NCI-H524 treated with DMSO at 0.1 percent for 48 hours (cell line): ENCODE measurements at regions not wholly inside any gene's neighbourhood (a gene's known extent, or its start where the extent isn't known, plus 50 kb on each side); places are given as distances from the start of the nearest gene placed in this dataset.

Experiments used
- DNase-seq: peaks from one replicate; lab custom pipeline; 2025; lab: John Stamatoyannopoulos, UW

DNA sequence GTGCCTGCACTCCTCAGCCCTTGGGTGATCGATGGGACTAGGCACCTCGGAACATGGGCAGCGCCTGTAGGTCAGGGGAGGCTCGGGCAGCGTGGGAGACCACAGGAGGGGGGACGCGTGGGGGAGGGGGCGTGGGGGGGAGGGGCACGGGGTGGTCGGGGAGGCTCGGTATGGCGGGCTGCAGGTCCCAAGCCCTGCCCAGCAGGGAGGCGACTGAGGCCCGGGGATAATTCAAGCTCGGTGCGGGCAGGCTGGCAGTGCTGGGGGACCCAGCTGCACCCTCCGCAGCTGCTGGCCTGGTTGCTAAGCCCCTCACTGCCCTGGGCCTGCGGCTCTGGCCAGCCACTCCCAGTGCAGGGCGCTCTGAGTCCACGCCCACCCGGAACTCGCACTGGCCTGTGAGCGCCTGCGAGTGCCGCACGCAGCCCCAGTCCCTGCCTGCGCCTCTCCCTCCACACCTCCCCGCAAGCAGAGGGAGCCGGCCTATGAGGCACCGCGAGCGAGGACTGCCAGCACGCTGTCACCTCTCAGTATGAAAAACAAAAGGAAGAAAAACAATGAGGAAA is 1698.3 kb upstream of the RAG2 start:
- DNase-seq: no peak

DNA sequence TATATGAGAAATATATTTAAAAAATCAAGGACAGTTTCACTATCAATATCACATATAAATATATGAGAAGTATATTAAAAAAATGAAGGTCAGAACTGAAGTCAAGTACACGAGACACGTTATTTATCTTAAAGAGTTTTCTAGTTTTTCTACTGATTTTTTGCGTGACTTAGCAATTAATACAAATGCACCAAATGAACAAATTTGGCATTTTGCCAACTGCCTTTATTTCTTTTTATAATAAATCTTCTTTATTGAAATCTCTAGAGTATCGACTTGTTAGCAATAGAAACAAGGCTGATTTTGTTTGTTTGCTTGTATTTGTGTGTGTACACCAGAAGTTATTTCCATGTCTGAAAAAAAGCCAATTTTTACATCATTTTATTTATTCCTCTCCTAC is 1684.7 kb upstream of the RAG2 start:
- DNase-seq: no peak

DNA sequence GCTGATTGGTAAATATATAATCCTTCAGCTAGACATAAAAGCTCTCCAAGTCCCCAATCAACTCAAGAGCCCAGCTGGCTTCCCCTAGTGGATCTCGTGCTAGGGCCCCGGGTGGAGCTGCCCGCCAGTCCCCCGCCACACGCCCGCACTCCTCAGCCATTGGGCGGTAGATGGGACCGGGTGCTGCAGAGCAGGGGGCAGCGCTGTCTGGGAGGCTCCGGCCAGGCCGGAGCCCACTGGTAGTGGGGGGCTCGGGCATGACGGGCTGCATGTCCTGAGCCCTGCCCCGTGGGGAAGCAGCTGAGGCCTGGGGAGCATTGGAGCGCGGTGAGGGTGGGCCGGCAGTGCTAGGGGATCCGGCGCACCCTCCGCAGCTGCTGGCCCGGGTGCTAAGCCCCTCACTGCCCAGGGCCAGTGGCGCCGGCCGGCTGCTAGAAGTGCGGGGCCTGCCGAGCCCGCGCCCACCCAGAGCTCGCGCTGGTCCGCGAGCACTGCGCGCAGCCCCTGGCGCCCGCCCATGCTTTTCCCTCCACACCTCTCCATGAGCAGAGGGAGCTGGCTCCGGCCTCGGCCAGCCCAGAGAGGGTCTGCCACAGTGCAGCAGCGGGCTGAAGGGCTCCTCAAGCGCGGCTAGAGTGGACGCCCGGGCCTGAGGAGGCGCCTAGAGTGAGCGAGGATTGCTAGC is 1680.6 kb upstream of the RAG2 start:
- DNase-seq: no peak

DNA sequence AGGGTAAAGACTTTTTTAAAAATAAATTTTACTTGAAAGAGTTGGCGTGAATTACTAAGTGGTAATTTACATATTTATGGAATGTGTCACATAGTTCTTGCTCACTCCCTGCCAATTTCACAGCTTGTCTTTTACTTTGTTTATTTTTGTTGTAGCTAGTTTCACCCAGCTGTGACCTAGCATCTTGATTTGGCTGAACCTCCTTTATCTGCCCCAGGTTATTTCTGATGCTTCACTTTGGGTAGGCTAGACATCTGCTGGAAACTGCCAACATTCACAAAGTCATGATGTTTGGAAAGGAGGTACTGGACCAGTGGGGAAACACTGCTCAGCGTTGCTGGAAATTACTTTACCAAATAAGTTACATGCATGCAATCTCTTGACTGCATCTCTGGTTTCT is 1676.0 kb upstream of the RAG2 start:
- no peak for DNase-seq

DNA sequence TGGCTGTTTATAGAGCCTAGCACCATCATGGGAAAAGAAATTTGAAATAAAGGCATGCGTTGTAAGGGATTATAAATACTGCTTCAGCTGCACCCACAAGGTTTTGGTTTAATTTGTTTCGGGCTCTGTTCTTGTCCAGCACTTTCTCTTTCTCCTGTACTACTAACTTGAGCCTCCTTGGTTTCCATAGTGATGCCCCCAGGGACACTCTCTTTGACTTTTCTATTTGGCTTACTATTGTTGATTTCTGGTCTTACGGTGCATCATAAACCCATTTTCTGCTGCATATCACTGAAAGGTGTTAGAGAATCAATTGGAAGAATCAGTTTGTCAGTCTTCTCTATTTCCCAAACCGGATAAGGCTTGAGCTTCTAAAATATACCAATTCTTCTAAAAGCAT is 1674.3 kb upstream of the RAG2 start:
- no peak for DNase-seq

DNA sequence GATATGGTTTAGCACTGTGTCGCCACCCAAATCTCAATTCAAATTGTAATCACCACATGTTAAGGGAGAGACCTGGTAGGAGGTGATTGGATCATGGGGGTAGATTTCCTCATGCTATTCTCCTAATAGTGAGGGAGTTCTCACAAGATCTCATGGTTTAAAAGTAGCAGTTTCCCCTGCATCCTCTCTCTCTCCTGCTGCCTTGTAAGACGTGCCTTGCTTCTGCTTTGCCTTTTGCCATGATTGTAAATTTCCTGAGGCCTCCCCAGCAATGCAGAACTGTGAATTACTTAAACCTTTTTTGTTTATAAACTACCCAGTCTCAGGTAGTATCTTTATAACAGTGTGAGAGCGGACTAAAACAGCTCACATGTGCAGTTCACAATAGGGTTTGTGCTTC is 1668.7 kb upstream of the RAG2 start:
- no peak for DNase-seq

DNA sequence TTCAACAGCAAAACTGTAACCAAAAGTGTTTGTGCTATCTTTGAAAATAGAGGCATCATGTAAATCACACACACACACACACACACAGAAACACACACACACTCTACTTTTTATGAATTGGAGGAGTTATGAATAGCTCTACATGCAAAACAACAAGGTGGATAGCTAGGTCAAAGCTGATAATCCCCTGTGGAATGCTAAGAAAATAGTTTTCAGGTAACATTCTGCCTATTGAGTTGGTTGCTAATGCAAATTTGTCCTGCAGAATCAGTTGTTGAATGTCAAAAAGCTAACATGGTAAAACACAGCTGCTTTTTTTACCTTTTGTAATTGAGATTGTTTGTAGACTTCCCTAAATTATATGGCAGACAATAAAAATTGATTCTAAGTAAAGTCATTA is 1658.4 kb upstream of the RAG2 start:
- DNase-seq: no peak

DNA sequence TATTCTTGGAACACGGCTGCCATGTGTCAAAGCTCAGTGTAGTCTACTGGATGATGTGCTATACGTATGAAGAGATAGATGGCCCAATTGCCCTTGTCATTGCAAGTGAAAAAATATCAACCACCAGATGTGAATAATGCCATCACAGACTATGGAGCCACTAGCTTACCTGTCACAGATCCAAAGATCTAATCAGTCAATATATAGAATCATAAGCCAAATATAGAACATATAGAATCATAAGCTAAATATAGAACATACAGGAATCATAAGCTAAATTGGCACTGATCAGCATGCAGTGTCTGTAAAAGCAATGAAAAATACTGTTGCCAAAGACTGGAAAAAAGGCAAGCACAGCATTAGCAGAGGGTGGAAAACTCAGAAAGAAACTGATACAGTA is 1656.9 kb upstream of the RAG2 start:
- no peak for DNase-seq

DNA sequence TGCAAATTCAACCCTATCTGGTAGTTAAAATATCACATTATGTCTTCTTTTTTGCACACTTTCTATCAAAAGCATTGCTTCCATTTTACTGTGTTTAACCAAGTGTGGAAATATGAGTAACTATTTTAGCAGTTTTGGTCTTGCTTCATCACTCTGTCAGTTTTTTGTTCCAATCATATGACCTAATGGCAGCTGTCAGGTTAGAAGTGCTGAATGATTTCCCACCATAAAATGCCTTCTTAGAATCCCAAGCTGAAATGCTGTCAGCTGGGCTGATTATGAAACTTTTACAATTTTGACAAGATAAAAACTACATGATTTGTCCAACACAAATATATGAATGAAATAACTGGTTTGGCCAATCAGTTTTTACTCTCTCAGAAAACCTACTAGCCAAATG is 1654.6 kb upstream of the RAG2 start:
- no peak for DNase-seq

DNA sequence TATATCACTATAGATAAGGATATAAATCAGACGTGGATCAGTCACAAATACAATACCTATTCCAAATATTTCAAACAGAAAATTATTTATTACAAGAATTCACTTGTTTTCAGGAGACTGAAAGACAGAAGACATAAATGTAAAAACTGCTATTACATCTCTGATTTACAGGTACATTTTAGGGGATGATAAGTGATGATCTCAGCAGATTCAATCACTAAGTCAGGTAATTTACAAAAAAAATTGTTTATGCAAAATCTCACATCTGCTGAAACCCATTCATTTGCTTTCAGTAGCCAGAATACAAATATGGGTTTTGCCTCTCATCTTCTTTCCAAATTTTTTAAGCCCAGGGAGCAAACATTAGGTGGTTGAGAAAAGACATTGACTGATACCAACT is 1648.4 kb upstream of the RAG2 start:
- DNase-seq: no peak

DNA sequence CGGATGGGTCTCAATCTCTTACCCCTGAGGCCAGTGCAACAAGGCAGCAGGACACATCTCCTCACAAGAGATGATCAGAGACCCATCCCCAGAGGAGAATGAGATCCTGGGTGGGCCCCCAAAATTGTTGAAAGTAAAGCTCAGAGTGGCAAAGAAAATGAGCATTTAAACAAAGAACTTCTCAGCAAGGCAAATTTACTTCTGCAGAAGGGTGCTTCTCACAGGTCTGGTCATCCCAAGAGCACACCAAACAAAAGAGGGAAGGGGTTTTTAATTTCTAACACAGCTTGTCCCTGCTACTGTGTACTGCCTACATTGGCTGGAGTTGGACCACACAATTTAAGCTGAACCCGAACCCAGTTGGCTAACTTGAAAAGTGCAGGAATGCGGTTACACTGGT is 1628.6 kb upstream of the RAG2 start:
- no peak for DNase-seq

DNA sequence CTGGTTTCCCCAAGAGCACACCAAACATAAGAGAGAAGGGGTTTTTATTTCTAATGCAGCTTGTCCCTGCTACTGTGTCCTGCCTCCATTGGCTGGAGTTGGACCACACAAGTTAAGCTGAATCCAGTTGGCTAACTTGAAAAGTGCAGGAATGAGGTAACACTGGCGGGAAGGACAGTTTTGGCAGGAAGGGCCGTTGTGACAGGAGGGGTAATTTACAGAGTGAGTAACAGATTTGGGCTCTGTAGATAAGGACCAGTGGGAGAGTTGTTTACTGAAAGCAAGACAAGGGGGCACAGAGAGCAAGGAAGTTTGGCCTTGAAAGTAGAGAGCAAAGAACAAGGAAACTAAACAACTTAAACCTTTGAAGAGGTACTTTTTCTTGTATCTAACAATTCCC is 1623.3 kb upstream of the RAG2 start:
- DNase-seq: no peak

DNA sequence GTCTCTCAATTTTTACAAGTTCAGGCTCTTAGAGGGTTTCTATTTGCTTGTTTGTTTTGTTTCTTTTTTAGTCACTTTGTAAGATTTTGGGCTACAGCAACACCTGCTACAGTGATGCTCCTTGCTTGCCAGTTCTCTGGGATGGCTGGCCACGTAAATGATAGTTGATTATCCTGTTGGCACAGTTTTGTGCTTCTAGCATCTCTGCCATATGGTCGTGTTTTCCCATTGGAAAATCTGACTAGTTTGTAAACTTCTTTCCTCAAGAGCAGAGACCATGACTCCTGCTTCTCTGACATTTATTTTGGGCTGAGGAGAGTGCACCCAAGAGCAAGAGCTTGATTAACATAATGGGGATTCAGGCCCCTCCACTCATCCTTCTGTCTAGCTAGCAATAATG is 1621.6 kb upstream of the RAG2 start:
- DNase-seq: no peak

DNA sequence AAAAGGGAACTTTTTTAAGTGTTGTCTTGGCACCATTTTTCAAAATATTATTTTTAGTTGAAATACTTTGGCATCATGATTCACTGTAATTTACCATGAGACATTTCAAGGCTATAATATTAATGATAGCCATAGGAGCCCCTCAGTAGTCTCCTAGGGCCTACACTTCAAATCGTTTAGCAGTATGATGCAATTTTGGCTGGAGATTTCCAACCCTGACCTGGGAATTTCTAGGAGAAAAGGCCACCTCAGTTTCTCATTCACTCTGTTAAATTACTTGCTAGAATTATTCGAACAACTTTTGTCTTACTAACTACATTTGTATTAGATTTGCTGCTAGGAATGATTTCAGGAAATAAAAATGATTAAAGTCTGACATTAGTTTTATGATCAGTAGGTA is 1610.9 kb upstream of the RAG2 start:
- DNase-seq: no peak

DNA sequence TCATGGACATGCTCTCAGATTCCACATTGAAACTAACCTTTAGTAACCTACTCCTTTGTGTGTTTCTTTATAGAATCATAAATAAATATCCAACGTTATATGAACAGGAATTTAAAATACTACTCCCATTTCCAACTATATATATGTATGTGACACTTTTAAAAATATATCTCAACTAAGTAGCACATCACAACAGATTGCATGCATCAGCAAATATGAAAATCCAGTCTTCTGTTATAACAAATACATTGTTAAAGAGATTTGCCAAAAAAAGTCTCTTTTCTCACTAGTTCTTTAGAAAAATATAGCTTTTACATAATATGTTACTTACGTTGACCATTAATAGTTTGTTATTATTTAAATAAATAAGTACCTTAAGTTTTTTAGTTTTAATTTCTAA is 1608.6 kb upstream of the RAG2 start:
- DNase-seq: no peak

DNA sequence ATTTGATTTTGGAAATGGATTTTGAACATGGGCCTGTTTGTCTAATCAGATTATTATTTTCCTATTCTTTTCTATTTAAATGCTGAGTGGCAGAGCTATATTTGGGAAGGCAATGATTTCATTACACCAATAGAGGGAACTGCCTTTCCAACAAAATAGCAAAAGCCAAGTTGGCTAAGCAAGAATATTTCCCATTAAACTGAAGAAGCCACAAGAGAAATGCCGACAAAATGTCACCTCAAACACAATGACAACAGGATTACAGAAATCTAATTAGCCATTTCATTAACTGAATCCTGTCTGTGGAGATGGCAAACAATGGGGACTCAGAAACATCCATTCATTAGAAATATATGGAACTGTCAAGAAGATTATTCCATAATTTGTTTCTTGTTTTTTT is 1593.1 kb upstream of the RAG2 start:
- no peak for DNase-seq

DNA sequence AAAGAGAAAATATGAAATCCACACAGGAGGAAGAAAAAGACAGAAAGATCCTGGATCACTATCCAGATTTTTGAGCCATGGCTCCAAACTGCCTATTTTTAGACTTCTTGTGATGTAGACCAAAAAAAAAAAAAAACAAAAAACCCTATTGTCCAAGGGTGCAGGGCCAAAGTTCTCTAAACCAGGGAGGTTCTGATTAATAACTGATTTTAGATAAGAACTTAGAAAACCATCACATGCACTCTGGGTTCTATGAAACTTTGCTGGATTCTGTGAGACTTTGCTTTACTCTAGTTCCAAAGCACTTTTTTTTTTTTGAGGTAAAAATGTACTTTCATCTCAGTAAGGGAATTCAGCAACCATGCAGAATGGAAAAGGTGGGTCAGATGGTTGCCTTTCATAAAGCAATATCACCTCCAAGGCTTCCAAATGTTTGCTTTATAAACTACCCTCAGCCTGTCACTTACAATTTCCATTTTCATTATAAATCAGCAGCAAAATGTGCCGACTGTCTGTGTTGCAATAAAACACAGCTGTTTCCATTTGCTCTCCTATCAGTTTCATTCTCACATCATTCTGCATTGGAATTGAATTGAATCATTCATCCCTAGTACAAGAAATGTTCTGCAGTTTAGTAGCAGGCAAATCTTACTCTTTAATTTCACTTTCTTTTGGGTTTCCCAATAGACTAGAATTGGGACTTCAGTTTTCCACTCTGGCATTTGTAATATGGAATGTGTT is 1584.3 kb upstream of the RAG2 start:
- DNase-seq: no peak

DNA sequence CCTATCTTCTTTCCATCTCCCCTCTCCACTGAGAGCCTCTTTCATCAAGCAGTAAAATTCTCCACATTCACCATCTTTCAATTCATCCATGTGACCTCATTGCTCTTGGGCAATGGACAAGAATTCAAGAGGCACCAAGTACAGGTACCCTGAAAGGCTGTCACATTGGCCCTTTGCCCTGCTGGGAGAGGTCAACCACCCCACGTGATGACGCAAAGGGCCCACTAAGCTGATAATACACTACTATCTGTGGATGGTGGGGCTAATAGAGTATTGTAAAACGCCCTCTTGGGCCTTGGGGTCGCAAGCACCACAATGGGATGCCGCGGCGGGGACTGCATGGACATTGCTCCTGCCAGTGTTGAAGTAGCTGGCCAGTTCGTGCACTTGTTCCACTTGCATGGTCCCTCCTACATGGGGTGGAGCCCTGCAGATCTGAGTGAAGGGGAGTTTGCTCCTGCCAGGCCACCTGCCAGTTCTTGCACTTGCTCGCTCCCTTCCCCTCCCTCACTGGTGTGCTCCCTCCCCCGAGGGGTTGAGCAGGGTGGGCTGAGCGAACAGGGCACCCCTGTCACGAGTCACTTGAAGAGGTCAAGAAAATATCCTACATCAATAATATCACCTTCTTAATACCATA is 1578.8 kb upstream of the RAG2 start:
- no peak for DNase-seq

DNA sequence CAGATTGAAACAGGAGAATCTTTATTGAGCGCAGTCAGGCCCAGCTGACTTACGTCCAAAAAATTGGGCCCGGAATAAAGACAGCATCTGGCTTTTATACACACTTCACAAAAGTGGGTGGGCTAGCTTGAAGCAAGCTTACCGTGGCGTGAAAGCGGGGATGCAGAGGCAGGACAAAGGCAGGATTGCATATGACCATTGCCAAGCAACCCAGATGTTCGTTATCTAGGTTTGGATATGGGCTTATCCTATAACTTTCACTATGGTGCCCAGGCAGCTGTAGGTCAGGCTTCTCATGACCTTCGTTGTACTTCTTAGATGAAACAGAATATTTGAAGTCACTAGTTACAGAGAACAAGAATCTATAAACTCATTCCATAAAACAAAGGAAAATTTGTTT is 1575.6 kb upstream of the RAG2 start:
- no peak for DNase-seq

DNA sequence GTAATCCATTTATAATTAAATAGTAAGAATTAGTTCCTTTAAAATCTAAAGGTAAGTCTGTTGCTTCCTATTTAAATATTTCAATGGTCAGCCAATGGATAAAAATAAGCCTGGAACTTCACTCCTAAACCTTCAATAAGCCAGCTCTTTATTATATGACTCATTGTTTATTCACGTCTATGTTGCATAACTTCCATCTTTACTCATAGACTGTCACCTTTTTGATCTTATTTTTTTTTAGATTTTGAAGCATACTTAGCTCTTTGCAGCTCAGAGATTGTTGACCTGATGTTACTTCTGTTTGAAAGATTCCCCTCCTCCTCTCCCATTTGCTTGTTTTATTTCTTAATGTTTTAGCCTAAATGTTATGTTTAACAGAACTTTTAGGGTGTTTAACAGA is 1571.2 kb upstream of the RAG2 start:
- DNase-seq: no peak

DNA sequence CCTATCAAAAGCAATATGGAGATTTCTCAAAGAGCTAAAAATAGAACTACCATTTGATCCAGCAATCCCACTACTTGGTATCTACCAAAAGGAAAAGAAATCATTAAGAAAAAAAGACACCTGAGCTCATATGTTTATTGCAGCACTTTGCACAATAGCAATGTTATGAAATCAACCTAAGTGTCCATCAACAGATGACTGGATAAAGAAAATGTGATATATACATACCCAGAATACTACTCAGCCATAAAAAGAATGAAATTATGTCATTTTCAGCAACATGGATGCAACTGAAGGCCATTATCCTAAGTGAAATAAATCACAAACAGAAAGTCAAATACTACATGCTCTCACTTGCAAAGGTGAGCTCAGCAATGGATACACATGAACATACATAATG is 1565.5 kb upstream of the RAG2 start:
- DNase-seq: no peak

DNA sequence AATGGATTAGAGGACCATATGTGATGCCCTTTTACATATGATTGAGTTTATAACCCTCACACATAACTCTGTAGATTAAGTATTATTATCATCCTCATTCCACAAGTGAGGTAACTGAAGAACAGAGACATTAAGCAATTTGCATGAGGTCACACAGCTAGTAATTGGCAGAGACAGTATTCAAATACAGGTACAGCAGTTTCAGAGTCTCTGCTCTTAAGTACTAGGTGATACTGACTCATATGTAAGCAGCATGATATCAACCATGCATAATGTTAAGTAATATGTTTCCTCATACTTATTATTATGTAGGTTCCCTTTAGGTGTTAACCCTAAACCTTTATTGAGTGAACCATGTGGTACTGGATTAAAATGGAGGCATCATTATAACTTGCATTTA is 1562.4 kb upstream of the RAG2 start:
- no peak for DNase-seq

DNA sequence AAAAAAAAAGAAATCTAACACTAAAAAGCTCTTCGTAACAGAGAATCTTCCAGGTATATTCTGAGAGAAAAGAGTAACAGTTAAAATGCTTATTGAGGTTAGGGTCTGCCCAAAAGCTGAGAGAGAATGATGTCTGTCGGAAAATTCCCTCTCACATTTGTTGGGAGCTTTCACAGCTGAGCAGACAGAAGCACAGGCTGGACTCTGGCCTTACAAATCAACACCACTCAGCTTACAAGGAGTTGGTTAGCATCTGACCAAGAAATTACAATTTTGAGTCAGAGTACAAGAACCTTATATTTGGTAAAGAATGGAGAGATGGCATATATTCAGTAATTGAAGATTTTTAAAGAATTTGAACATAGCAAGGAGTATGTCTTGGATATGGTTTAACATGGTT is 1561.0 kb upstream of the RAG2 start:
- no peak for DNase-seq
